ENCODE measurements at regions not wholly inside any gene's neighbourhood (a gene's known extent, or its start where the extent isn't known, plus 50 kb on each side); places are given as distances from the start of the nearest gene placed in this dataset.

GRCh38 chr4:74612837-74613236 is 167.9 kb downstream of the AREG start:
- ChIA-PET POLR2A (interaction anchor here (0.6 kb wide), 1 partner anchor 813 kb away, joined by 3 read pairs; no protein-coding TSS in a partner anchor), CTCF (ENCODE audit: unreplicated experiment) (no interaction called here)
- Histone ChIP-seq H3K4me2 (ENCODE audit: low read length) (no peak overlapping the region), H3K9me2 (ENCODE audit: insufficient read depth, low read length) (no peaks in the 10 kb centered on the region), H3K36me3 (ENCODE audit: insufficient read depth, low read length) (no peaks in the 10 kb centered on the region), H3K4me3 (ENCODE audit: low read depth, low read length, poor library complexity, severe bottlenecking) (no peak overlapping the region), H4K20me1 (ENCODE audit: insufficient read depth, low read length) (no peaks in the 10 kb centered on the region), H3K9me3 (ENCODE audit: low read length) (no peaks in the 10 kb centered on the region), H3K4me1 (ENCODE audit: insufficient read depth, low read length, poor library complexity, severe bottlenecking) (no peaks in the 10 kb centered on the region), H3K79me2 (ENCODE audit: insufficient read depth, low read depth, low read length) (no peaks in the 10 kb centered on the region), H2AFZ (ENCODE audit: low read length) (no peak overlapping the region), H3K27ac (ENCODE audit: low read depth, low read length, poor library complexity, severe bottlenecking) (no peak overlapping the region)
- no peak for DNase-seq (ENCODE audit: low spot score)
- BruUV-seq (replicated peaks), result no TSS peak
- no peak for TF ChIP-seq EZH2phosphoT487 (IDR thresholded peaks at IDR 0.05; ENCODE audit: borderline replicate concordance, low read depth, low read length)
- no peak for TF ChIP-seq CTCF (conservative IDR thresholded peaks at IDR 0.05; ENCODE audit: low read length)
- intact Hi-C loops (cut with micrococcal nuclease; ENCODE audit: unreplicated experiment), result no loop called here

GRCh38 chr4:74613266-74613665 is 168.3 kb downstream of the AREG start:
- no peak overlapping the region for H3K27ac ChIP-seq (ENCODE audit: low read depth, low read length, poor library complexity, severe bottlenecking)
- no peaks in the 10 kb centered on the region for H3K9me2 ChIP-seq (ENCODE audit: insufficient read depth, low read length)
- BruUV-seq (replicated peaks), result no TSS peak
- ChIA-PET POLR2A (interaction anchor here (0.6 kb wide), 1 partner anchor 813 kb away, joined by 3 read pairs; no protein-coding TSS in a partner anchor), CTCF (ENCODE audit: unreplicated experiment) (no interaction called here)
- H3K36me3 ChIP-seq (ENCODE audit: insufficient read depth, low read length), result no peaks in the 10 kb centered on the region
- DNase-seq (ENCODE audit: low spot score), result no peak
- H3K4me1 ChIP-seq (ENCODE audit: insufficient read depth, low read length, poor library complexity, severe bottlenecking), result no peaks in the 10 kb centered on the region
- H4K20me1 ChIP-seq (ENCODE audit: insufficient read depth, low read length), result no peaks in the 10 kb centered on the region
- no peak overlapping the region for H3K4me2 ChIP-seq (ENCODE audit: low read length)
- no peak overlapping the region for H2AFZ ChIP-seq (ENCODE audit: low read length)
- no peaks in the 10 kb centered on the region for H3K79me2 ChIP-seq (ENCODE audit: insufficient read depth, low read depth, low read length)
- TF ChIP-seq CTCF (conservative IDR thresholded peaks at IDR 0.05; ENCODE audit: low read length) (no peak), EZH2phosphoT487 (IDR thresholded peaks at IDR 0.05; ENCODE audit: borderline replicate concordance, low read depth, low read length) (no peak)
- intact Hi-C loops (cut with micrococcal nuclease; ENCODE audit: unreplicated experiment), result no loop called here
- no peaks in the 10 kb centered on the region for H3K9me3 ChIP-seq (ENCODE audit: low read length)
- H3K4me3 ChIP-seq (ENCODE audit: low read depth, low read length, poor library complexity, severe bottlenecking), result no peak overlapping the region

- BruUV-seq (replicated peaks), result no TSS peak
- Histone ChIP-seq H3K9me2 (ENCODE audit: insufficient read depth, low read length) (no peaks in the 10 kb centered on the region), H3K4me3 (ENCODE audit: low read depth, low read length, poor library complexity, severe bottlenecking) (no peak overlapping the region), H3K4me1 (ENCODE audit: insufficient read depth, low read length, poor library complexity, severe bottlenecking) (no peaks in the 10 kb centered on the region), H3K36me3 (ENCODE audit: insufficient read depth, low read length) (no peaks in the 10 kb centered on the region), H2AFZ (ENCODE audit: low read length) (no peak overlapping the region), H3K4me2 (ENCODE audit: low read length) (no peak overlapping the region), H3K9me3 (ENCODE audit: low read length) (no peaks in the 10 kb centered on the region), H4K20me1 (ENCODE audit: insufficient read depth, low read length) (no peaks in the 10 kb centered on the region), H3K79me2 (ENCODE audit: insufficient read depth, low read depth, low read length) (no peaks in the 10 kb centered on the region), H3K27ac (ENCODE audit: low read depth, low read length, poor library complexity, severe bottlenecking) (no peak overlapping the region)
- ChIA-PET CTCF (ENCODE audit: unreplicated experiment) (no interaction called here), POLR2A (no interaction called here)
- TF ChIP-seq EZH2phosphoT487 (IDR thresholded peaks at IDR 0.05; ENCODE audit: borderline replicate concordance, low read depth, low read length) (no peak), CTCF (conservative IDR thresholded peaks at IDR 0.05; ENCODE audit: low read length) (no peak)
- DNase-seq (ENCODE audit: low spot score), result no peak
- intact Hi-C loops (cut with micrococcal nuclease; ENCODE audit: unreplicated experiment), result no loop called here
These were observed 170.5 kb downstream of the AREG start for GRCh38 chr4:74615411-74615810.

Measured in OCI-LY7 (cell line).